ENCODE measurements at regions not wholly inside any gene's neighbourhood (a gene's known extent, or its start where the extent isn't known, plus 50 kb on each side); places are given as distances from the start of the nearest gene placed in this dataset.

GRCh38 chr22:22428222-22429098, 80.1 kb downstream of the ZNF280B start:
- no peak overlapping the region for H2AFZ ChIP-seq (ENCODE audit: low read depth, low read length, severe bottlenecking)
- H3K27me3 ChIP-seq (ENCODE audit: low read length): no peaks in the 10 kb centered on the region
- no peak overlapping the region for H3K9ac ChIP-seq (ENCODE audit: low read length)
- no peaks in the 10 kb centered on the region; the same call in 1 of the 2 replicates for H3F3A ChIP-seq (ENCODE audit: insufficient read depth)
- no peaks in the 10 kb centered on the region for H3K9me3 ChIP-seq (ENCODE audit: insufficient read depth, low read length)
- H3K79me2 ChIP-seq (ENCODE audit: insufficient read depth, low read length): no peaks in the 10 kb centered on the region
- H3K4me2 ChIP-seq (ENCODE audit: low read depth, low read length, poor library complexity, severe bottlenecking): no peak overlapping the region
- no peaks in the 10 kb centered on the region for H4K20me1 ChIP-seq (ENCODE audit: low read depth, low read length)
- no peaks in the 10 kb centered on the region for H3K9me2 ChIP-seq (replicated peaks; ENCODE audit: insufficient read depth, low read length)
- no peaks in the 10 kb centered on the region for H3K36me3 ChIP-seq (ENCODE audit: low read length)
- H3K4me3 ChIP-seq (ENCODE audit: insufficient read depth, low read length, poor library complexity, severe bottlenecking): no peak overlapping the region
- TF ChIP-seq EZH2phosphoT487 (conservative IDR thresholded peaks at IDR 0.05; ENCODE audit: low read length): no peak
- TF ChIP-seq, protein P1, sequence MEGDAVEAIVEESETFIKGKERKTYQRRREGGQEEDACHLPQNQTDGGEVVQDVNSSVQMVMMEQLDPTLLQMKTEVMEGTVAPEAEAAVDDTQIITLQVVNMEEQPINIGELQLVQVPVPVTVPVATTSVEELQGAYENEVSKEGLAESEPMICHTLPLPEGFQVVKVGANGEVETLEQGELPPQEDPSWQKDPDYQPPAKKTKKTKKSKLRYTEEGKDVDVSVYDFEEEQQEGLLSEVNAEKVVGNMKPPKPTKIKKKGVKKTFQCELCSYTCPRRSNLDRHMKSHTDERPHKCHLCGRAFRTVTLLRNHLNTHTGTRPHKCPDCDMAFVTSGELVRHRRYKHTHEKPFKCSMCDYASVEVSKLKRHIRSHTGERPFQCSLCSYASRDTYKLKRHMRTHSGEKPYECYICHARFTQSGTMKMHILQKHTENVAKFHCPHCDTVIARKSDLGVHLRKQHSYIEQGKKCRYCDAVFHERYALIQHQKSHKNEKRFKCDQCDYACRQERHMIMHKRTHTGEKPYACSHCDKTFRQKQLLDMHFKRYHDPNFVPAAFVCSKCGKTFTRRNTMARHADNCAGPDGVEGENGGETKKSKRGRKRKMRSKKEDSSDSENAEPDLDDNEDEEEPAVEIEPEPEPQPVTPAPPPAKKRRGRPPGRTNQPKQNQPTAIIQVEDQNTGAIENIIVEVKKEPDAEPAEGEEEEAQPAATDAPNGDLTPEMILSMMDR (IDR thresholded peaks at IDR 0.05; ENCODE audit: insufficient read depth, low read length, poor library complexity, severe bottlenecking): no peak
- H3K27ac ChIP-seq (ENCODE audit: low read depth, low read length): no peak overlapping the region

DNA sequence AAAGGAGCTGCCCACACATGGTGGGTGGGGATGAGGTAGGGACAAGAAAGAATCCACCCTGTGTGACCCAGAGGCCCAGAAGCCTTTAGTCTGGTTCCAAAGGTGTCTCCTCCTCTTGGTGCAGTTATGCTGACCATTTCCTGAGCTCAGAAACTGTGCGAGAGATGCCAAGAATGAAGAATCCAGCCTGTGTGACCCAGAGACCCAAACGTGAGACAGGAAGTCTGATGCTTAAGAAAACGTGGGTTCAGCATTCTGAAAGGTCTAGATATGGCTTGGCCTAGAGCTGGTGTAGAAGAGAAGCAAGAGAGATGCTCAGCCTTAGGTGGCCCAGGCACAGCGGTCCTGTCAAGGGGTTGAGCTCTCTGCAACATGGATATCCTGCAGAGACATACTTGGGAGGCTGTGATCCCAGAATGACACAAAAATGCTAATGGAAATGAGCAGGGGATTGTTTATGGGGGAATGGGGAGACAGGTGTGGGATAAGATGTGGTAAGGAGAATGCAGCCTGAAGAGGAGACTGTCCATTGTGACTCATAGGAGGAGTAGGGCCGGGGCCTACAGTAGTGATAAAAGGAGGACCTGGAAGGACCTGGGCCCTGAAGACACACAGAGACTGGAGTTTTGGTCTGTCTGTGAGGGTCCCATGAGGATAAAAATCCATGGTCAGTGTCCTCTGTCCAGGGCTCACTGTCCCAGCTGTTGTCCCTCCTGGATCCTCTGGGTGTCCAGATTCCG, 79.0 kb downstream of the ZNF280B start:
- no peaks in the 10 kb centered on the region for H3K36me3 ChIP-seq (ENCODE audit: low read length)
- no peaks in the 10 kb centered on the region for H3K27me3 ChIP-seq (ENCODE audit: low read length)

DNA sequence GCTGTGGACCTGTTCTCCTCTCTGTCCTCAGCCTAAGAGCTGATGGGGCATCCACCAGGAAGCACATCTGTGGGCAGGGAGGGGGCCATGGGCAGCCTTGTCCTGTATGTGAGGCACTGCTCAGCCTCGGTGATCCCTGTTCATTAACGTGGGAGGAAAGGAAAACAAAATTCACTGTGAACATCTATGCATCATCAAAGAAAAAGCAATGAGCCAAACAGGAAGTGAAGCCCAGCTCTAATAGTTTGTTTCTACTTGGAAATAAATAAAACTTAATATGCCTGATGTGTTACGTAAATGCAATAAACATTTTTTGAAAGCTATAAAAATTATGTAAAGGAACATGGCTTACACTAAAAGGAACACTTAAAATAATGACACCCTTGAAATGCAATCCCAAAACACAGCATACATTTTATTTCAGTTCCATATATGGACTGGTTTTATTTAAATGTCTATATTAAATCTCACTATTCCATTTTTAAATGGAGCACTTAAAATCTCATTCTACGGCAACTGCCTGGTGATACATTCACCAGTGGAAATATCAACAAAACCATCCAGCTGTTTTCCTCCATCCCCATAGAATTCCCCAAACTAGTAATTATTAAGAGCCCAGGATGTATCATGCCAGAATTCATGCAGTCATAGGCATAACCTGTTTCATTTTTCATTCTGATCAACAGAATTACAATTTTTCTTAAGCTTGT, 78.3 kb downstream of the ZNF280B start:
- no peaks in the 10 kb centered on the region for H3K27me3 ChIP-seq (ENCODE audit: low read length)

More for the DNA sequence above, 79.0 kb downstream of the ZNF280B start:
- Histone ChIP-seq H3K9me3 (ENCODE audit: insufficient read depth, low read length) (no peaks in the 10 kb centered on the region), H3K79me2 (ENCODE audit: insufficient read depth, low read length) (no peaks in the 10 kb centered on the region), H3K4me2 (ENCODE audit: low read depth, low read length, poor library complexity, severe bottlenecking) (no peak overlapping the region), H4K20me1 (ENCODE audit: low read depth, low read length) (no peaks in the 10 kb centered on the region), H3K9ac (ENCODE audit: low read length) (no peak overlapping the region), H3K27ac (ENCODE audit: low read depth, low read length) (no peak overlapping the region), H3K4me3 (ENCODE audit: insufficient read depth, low read length, poor library complexity, severe bottlenecking) (no peak overlapping the region), H3K9me2 (replicated peaks; ENCODE audit: insufficient read depth, low read length) (no peaks in the 10 kb centered on the region), H3F3A (ENCODE audit: insufficient read depth) (no peaks in the 10 kb centered on the region), H2AFZ (ENCODE audit: low read depth, low read length, severe bottlenecking) (no peak overlapping the region)
- no peak for TF ChIP-seq EZH2phosphoT487 (conservative IDR thresholded peaks at IDR 0.05; ENCODE audit: low read length)
- TF ChIP-seq, protein P1 (IDR thresholded peaks at IDR 0.05; ENCODE audit: insufficient read depth, low read length, poor library complexity, severe bottlenecking): no peak

More for the DNA sequence above, 78.3 kb downstream of the ZNF280B start:
- H3K9me3 ChIP-seq (ENCODE audit: insufficient read depth, low read length): no peaks in the 10 kb centered on the region
- no peaks in the 10 kb centered on the region for H4K20me1 ChIP-seq (ENCODE audit: low read depth, low read length)
- no peaks in the 10 kb centered on the region for H3F3A ChIP-seq (ENCODE audit: insufficient read depth)
- no peak overlapping the region for H3K27ac ChIP-seq (ENCODE audit: low read depth, low read length)
- no peak overlapping the region for H3K9ac ChIP-seq (ENCODE audit: low read length)
- H3K79me2 ChIP-seq (ENCODE audit: insufficient read depth, low read length): no peaks in the 10 kb centered on the region
- H2AFZ ChIP-seq (ENCODE audit: low read depth, low read length, severe bottlenecking): no peak overlapping the region
- no peaks in the 10 kb centered on the region for H3K36me3 ChIP-seq (ENCODE audit: low read length)
- no peaks in the 10 kb centered on the region for H3K9me2 ChIP-seq (replicated peaks; ENCODE audit: insufficient read depth, low read length)
- H3K4me3 ChIP-seq (ENCODE audit: insufficient read depth, low read length, poor library complexity, severe bottlenecking): no peak overlapping the region
- TF ChIP-seq, protein P1 (IDR thresholded peaks at IDR 0.05; ENCODE audit: insufficient read depth, low read length, poor library complexity, severe bottlenecking): no peak
- no peak for TF ChIP-seq EZH2phosphoT487 (conservative IDR thresholded peaks at IDR 0.05; ENCODE audit: low read length)
- no peak overlapping the region for H3K4me2 ChIP-seq (ENCODE audit: low read depth, low read length, poor library complexity, severe bottlenecking)
